ENCODE measurements at regions not wholly inside any gene's neighbourhood (a gene's known extent, or its start where the extent isn't known, plus 50 kb on each side); places are given as distances from the start of the nearest gene placed in this dataset.

DNA sequence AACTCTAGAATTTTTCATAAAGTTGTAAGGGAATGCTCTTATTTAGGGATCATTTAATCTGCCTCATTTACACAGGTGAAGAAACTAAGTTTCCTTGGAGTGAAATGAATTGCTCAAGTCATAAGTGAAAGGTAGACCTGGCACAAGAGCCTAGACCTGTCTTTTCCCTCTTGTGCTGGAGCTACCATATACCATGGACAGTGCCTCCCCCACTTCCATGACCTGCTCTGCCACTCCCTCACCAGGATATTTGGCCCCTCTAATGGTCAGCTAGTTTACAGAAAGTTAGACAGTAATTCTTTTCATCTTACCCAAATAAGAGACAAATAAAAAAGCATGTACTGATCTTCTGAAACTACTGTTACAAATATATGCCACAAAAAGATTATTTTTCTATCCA lies 105.5 kb upstream of the ACO1 start:
- no peaks in the 10 kb centered on the region for H3K4me1 ChIP-seq (ENCODE audit: control insufficient read depth, insufficient read depth, low read length)
- H4K91ac ChIP-seq (ENCODE audit: insufficient read depth, low read depth, low read length) = no peak overlapping the region
- DNase-seq (no peak), ATAC-seq (ENCODE audit: low read depth) (no peak)
- no TSS peak for BruUV-seq (replicated peaks)
- H2BK20ac ChIP-seq (ENCODE audit: low read depth, low read length) = no peak overlapping the region
- no peak overlapping the region for H3K18ac ChIP-seq (ENCODE audit: low read depth, low read length)
- H4K5ac ChIP-seq (ENCODE audit: low read depth, low read length) = no peak overlapping the region
- H2AK9ac ChIP-seq (replicated peaks; ENCODE audit: low read depth, low read length, poor library complexity) = no peak overlapping the region
- TF ChIP-seq FOS (IDR thresholded peaks at IDR 0.05; ENCODE audit: low read depth, low read length) = no peak
- TF ChIP-seq MAFK (IDR thresholded peaks at IDR 0.05; ENCODE audit: low read depth, low read length) = no peak
- TF ChIP-seq CEBPB (IDR thresholded peaks at IDR 0.05; ENCODE audit: low read depth, low read length) = no peak
- no peak for TF ChIP-seq RCOR1 (IDR thresholded peaks at IDR 0.05; ENCODE audit: insufficient replicate concordance, low read length)
- TF ChIP-seq BHLHE40 (IDR thresholded peaks at IDR 0.05; ENCODE audit: low read depth, low read length) = no peak
- TF ChIP-seq, protein P1, sequence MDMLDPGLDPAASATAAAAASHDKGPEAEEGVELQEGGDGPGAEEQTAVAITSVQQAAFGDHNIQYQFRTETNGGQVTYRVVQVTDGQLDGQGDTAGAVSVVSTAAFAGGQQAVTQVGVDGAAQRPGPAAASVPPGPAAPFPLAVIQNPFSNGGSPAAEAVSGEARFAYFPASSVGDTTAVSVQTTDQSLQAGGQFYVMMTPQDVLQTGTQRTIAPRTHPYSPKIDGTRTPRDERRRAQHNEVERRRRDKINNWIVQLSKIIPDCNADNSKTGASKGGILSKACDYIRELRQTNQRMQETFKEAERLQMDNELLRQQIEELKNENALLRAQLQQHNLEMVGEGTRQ (IDR thresholded peaks at IDR 0.05; ENCODE audit: low read depth, low read length) = no peak
- no peak for TF ChIP-seq MAZ (IDR thresholded peaks at IDR 0.05; ENCODE audit: borderline replicate concordance, low read depth, low read length)
- TF ChIP-seq POLR2A (IDR thresholded peaks at IDR 0.05; ENCODE audit: low read depth, low read length) = no peak
- TF ChIP-seq RFX5 (IDR thresholded peaks at IDR 0.05; ENCODE audit: low read depth, low read length) = no peak
- TF ChIP-seq RAD21 (IDR thresholded peaks at IDR 0.05; ENCODE audit: low read length) = no peak
- TF ChIP-seq NFE2L2 (IDR thresholded peaks at IDR 0.05; ENCODE audit: low read depth, low read length) = no peak
- TF ChIP-seq, protein P2, sequence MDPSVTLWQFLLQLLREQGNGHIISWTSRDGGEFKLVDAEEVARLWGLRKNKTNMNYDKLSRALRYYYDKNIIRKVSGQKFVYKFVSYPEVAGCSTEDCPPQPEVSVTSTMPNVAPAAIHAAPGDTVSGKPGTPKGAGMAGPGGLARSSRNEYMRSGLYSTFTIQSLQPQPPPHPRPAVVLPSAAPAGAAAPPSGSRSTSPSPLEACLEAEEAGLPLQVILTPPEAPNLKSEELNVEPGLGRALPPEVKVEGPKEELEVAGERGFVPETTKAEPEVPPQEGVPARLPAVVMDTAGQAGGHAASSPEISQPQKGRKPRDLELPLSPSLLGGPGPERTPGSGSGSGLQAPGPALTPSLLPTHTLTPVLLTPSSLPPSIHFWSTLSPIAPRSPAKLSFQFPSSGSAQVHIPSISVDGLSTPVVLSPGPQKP (IDR thresholded peaks at IDR 0.05; ENCODE audit: borderline replicate concordance, low read depth, low read length) = no peak
- no peak for TF ChIP-seq CHD1 (IDR thresholded peaks at IDR 0.05; ENCODE audit: low read depth, low read length)
- TF ChIP-seq SMC3 (IDR thresholded peaks at IDR 0.05; ENCODE audit: low read depth, low read length) = no peak
- no peak for TF ChIP-seq MXI1 (IDR thresholded peaks at IDR 0.05; ENCODE audit: borderline replicate concordance, low read depth, low read length)
- H3K27ac ChIP-seq (ENCODE audit: insufficient read depth, low read length) = no peak overlapping the region
- no peaks in the 10 kb centered on the region for H3K9me1 ChIP-seq (ENCODE audit: insufficient read depth, low read length)
- H4K8ac ChIP-seq (ENCODE audit: low read depth in 2 of 2, low read length in 2 of 2) = no peak overlapping the region
- H2AK5ac ChIP-seq (ENCODE audit: low read depth, low read length) = no peak overlapping the region
- H3K4ac ChIP-seq (ENCODE audit: low read depth, low read length) = no peak overlapping the region
- no peak overlapping the region for H2BK5ac ChIP-seq (ENCODE audit: low read depth, low read length, poor library complexity, severe bottlenecking)
- H3K27me3 ChIP-seq (ENCODE audit: control insufficient read depth, insufficient read depth, low read length) = no peaks in the 10 kb centered on the region
- no peak overlapping the region for H2BK15ac ChIP-seq (ENCODE audit: low read depth, low read length)
- in situ Hi-C loops (cut with MboI; ENCODE audit: low sequenced_read_pairs) = no loop called here
- H3K79me1 ChIP-seq (ENCODE audit: low read depth in 1 of 2, low read length in 2 of 2) = no peaks in the 10 kb centered on the region
- H2BK120ac ChIP-seq (ENCODE audit: low read depth, low read length) = no peak overlapping the region
- H3K56ac ChIP-seq (ENCODE audit: extremely low read depth, insufficient read depth, low read length) = no peak overlapping the region
- no peak overlapping the region for H3K14ac ChIP-seq (replicated peaks; ENCODE audit: low read depth, low read length)
- H3K9ac ChIP-seq (ENCODE audit: low read depth, low read length) = no peak overlapping the region
- H3K4me2 ChIP-seq (ENCODE audit: low read depth, low read length) = no peak overlapping the region
- no peaks in the 10 kb centered on the region for H4K20me1 ChIP-seq (ENCODE audit: insufficient read depth, low read length)
- intact Hi-C loops (cut with micrococcal nuclease) = no loop called here
- CTCF ChIA-PET = no interaction called here
- H3K4me3 ChIP-seq (ENCODE audit: insufficient read depth, low read depth, low read length) = no peak overlapping the region
- H3K36me3 ChIP-seq (ENCODE audit: control insufficient read depth, insufficient read depth, low read length) = no peaks in the 10 kb centered on the region
- dilution Hi-C loops (cut with HindIII; ENCODE audit: low sequenced_read_pairs, unreplicated experiment) = no loop called here
- no peaks in the 10 kb centered on the region for H3K9me3 ChIP-seq (ENCODE audit: control insufficient read depth, insufficient read depth, low read length)
- H3K23ac ChIP-seq (ENCODE audit: low read depth, low read length) = no peak overlapping the region
- H2AFZ ChIP-seq (replicated peaks; ENCODE audit: low read length, poor library complexity) = no peak overlapping the region
- POLR2A ChIA-PET (ENCODE audit: unreplicated experiment) = no interaction called here
